NCI-H510A treated with DMSO at 0.1 percent for 48 hours (cell line): ENCODE measurements at regions not wholly inside any gene's neighbourhood (a gene's known extent, or its start where the extent isn't known, plus 50 kb on each side); places are given as distances from the start of the nearest gene placed in this dataset.

Source experiments
- DNase-seq: peaks from one replicate; lab custom pipeline; 2025; lab: John Stamatoyannopoulos, UW

DNA sequence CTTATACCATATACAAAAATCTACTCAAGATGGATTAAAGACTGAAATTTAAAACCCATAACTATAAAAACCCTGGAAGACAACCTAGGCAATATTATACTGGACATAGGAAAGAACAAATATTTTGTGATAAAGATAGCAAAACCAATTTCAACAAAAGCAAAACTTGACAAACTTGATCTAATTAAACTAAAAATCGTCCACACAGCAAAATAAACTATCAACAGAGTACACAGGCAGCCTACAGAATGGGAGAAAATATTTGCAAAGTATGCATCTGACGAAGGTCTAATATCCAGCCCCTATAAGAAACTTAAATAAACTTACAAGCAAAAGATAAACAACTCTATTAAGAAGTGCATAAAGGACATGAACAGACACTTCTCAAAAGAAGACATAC, 240.1 kb downstream of the HGF start:
- no peak for DNase-seq

DNA sequence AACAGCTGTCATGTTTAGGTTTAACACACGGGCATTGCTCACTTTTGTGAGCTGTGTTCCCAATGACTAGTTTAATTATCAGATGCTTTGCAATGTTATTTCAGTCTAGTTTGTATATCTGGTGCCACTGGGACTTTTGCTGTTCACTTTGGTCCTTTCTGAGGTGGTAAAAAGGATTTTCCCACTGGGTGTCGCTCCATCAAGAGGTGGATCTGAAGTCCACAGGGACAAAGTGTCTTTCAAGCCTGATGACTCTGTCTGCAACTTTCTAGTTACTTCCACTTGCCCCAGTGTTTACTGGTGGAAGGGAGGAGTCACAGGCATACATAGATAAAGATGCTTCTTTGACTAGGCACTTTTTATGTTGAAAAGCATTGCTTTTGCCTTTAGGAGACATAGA, 242.2 kb downstream of the HGF start:
- no peak for DNase-seq

DNA sequence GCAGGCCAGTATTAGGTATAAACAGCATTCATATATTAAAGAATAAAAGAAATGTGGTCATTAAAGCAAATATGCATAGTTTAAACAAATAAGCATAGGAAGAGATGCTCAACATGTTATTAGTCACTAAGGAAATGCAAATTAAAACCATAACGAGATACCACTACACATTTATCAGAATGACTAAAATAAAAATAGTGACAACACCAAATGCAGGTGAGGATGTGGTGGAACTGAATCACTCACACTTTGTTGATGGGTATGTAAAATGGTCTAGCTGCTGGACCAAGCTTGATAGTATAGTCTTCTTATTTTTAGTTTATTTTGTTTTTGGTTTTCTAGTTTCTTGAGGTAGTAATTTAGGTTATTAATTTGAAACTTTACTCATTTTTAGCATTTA, 242.9 kb downstream of the HGF start:
- no peak for DNase-seq

DNA sequence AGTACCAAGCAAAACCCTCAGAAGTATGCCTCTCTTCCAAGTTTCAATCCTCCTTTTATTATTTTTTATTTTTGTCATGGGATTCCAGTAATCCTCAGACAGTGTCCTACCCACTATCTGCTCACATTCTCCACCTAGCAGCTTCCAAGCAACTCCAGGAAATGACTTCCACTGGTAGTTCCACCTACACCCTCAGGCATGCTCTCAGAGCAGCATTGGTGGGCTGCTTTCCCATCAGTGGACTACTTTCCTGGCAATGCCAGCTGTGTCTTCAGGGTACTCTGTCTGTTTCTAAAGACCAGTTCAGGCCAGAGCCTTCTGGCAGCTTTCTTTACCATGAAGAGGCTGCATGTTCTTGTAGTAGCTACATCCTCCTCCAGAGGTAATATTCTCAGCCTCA, 244.0 kb downstream of the HGF start:
- DNase-seq = no peak

DNA sequence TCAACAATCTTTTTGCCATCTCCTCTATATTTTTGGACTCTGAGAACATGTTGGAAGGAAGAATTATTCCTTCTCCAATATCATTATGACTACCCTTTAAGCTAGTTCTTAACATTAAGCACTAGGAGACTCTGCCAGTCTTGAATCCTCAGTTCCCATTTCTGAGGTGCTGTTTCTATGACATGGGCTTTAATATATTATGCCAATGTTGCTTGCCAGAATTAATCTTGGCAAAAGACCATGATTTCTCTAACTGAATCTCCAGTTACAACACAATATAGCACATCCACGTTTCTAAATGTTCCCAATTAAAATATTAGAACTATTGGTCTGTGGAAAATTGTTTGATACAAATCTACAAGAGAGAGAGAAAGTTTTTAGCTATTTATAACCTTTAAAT, 250.0 kb downstream of the HGF start:
- DNase-seq = no peak

DNA sequence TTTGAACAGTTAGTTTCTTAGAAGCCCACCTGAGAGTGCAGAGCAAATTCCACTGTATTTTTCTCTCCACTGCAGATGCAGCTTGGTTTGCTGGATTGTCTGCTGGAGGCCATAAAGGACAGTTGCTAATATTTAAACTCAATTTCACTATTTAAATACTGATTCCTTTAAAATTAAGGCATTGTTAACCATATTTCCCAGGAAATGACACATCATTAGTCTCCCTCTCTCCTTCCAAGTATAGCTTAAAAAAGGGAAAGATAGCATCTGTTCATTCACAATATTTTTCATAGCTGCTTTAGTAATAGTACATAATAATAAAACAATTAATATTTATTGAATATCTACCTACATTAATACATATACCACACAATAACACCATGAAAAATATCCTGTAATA, 252.9 kb downstream of the HGF start:
- no peak for DNase-seq

DNA sequence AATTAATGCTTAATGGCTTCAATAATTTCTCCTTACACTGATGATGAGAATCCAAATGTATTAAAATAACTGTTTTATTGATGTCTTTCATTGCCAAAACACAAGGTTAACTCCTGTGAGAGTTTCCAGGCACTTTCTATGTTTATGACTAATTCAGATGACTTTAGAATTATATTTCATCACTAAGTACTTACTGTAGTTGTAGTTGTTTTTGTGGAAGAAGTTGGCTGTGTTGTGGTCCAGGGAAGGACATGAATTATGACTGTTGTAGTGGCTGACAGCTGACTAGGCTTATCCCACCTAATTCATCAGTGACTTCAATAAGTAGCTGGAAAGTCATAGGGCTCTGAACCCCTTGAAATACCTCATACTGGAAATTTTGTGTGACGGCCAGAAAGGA, 254.8 kb downstream of the HGF start:
- no peak for DNase-seq

DNA sequence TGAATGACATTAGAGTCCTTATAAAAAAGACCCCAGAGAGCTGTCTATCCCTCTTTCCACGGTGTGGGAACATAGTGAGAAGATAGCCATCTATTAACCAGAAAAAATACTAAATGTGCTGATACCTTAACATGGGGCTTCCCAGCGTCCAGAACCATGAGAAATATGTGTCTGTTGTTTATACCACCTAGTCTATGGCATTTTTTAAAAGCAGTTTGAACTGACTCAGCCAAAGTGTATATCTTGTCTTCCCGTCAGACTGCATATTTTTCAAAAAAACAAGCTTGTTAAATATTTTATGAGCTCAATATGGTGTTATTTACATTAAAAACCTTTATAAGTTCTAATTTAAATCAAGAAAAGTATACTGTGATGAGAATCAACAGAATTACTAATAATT, 255.3 kb downstream of the HGF start:
- no peak for DNase-seq

DNA sequence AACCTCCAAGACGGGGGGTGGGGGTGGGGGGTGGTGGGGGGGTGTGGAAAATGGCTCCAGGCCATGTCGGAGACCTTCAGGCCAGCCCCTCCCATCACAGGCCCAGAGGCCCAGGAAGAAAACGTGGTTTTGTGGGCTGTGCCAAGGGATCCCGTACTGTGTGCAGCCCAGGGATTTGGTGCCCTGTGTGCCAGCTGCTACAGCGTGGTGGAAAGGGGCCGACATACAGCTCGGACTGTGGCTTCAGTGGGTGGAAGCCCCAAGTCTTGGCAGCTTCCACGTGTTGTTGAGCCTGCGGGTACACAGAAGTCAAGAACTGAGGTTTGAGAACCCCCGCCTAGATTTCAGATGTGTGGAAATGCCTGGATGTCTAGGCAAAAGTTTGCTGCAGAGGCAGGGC, 259.7 kb downstream of the HGF start:
- no peak for DNase-seq

DNA sequence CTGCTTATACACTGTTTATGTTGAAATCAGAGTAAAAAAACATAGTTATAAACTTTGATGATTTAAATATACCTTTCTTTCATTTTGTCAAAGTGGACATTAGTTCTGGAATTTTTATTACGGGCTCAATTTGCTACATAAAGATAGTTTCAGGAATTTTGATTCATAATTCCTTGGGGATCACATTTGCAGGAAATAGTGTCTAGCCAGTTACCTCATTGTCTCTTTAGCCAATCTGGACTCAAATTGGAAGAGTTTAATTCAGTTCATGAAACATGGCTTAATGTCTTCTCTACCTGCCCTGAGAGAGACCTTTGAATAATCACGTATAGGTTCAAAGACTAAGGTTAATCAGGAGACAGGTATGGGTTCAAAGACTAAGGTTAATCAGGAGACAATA, 262.6 kb downstream of the HGF start:
- no peak for DNase-seq

DNA sequence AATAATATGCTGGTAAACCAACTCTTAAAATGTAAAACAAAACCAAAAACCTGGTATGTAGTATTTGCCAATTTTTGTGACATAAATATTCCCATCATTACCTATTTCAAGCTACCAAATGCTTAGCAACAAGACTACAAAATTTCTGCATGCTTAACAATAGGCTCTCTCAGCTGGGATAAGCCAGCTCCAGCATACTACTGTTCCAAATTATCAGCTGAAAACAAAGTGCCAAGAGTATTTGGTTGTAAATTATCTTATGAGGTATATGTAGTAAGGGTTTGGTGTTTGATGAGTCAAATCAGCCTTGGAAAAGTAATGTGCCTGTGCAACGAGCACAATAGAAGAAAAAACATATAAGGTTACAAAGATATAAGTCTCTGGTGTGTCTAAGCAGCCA, 263.2 kb downstream of the HGF start:
- DNase-seq = no peak

DNA sequence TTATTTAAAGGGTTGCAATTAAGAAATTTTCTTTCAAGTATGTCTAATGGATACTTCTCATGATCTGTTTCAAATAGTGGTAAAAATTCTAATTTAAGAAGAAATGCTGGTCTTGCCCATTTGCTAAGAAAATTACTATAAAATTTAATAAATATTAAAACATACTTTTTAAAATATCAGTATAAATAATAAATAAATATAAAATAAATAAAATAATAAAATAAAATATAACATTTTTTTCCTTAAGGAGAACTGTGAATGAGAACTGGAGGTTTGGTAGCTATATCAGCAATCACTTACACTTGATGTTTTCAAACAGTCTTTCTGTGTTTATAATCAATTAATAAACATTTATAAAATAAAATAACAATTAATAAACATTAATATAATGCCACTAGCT, 266.1 kb downstream of the HGF start:
- DNase-seq = no peak

DNA sequence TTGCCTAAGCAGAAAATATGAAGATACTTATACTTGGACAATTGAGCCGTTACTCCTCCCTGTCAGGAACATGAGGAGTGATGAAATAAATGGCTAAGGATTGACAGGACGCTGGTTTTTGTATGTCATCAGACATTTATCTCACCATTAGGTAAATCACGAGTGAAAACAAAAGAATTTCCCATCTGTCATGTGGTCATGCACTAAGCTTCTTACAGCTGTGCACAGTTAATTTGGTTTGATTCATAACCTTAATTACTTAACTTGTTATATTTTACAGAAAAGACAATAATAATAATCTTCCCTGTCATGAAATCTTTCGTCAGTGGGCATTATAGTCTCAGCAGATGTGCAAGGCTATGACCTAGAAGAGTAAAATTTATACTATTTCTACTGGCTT, 266.5 kb downstream of the HGF start:
- DNase-seq = no peak

DNA sequence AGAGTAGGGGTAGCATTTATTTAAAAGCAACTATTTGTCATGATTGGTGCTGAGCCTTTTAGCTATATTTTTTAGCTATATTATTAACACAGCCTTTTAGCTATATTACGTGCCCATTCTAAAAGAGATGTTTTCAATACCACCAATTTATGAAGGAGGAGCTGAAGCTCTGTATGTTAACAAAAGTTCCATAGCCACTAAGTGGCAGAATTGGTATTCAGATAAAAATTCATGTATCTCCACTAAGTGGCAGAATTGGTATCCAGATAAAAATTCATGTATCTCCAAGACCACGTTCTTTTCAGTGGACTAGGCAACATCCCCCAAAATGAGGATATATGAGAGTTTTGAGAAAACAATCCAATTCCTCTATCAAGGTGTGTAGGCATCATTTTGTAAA, 268.6 kb downstream of the HGF start:
- DNase-seq = no peak

DNA sequence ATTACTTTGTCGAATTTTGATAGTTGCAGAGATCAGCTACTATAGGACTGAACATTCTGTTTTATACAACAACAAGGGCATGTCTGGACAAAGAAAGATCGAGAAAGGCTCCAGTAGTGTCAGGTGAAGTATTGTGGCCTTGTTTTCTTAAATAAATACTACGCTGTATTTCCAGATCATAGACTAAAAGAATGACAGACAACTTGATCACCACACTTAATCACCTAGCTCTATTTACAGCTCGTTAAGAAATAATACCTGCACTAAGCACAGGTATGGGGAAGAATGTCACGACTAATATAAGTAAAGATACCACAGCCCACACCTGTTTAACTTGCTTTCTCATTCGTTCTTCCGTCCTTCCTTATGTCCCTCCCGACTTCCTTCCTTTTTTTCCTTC, 269.2 kb downstream of the HGF start:
- DNase-seq = peak; percentile 22

DNA sequence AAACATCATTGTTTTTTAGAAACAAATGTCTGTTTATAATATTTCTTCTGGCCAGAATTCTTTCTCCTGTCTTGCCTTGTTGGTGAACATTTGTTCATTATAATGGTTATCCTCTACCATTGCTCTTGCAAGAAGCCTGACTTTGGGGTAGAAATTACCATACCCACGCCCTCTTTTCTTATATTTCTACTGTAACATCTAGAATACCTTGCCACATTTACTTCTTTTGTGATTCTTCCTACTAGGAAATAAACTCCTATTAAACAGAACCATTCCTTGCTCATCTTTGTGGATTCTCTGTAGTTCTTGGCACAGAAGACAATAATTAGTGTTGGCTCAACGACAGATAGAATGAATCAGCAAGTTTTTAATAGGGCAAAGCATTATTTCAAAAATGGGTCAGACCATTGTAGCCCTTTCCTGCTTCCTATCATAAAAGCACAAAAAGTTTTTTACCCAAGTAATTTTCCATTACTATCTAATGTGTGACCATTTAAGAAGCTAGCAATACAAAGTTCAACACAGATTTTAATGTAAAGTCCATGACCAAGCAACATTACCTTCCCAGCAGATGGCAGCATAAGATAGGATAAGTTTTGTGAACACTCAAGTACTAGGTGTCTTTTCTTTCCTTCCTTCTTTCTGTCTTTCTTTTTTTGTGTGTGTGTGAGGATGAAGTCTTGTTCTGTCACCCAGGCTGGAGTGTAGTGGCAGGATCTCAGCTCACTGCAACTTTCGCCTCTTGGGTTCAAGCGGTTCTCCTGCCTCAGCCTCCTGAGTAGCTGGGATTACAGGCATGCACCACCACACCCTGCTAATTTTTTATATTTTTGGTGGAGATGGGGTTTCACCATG, 270.4 kb downstream of the HGF start:
- DNase-seq = peak; percentile 44

DNA sequence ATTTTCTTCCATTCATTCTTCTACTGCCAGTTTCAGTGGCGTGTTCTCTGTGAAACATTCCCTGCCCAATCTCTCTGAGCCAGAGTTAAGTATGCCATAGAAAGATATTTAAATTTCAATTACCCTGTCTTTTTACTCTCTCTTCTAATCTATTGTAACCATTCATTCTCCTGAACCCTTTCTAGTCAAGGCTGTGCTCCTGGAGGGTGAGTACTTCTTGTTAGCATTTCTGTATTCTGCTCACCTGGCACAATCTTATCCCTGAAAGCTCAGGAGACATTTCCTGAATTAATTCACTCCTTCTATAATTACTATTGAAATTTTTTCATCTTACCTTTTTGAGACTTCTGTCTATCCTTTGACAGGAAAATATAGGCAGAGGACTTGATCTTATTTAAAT, 271.7 kb downstream of the HGF start:
- DNase-seq = no peak

DNA sequence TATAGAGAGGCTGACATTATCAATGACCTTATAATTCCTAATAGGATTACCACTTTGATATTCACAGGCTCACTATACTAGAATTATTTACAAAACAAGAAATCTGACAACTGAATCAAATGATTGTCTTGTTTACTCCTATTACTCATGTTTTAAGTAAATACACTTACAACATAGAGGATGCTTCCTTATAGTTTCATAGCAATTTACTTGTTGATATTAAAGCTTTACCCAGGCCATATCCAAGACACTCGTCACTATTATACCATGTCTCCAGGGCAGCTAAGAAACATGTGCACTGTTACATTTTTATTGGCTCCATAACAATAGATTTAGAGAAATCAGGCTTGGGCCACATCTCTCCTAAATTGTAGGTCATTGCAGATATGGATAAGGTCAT, 276.9 kb downstream of the HGF start:
- DNase-seq = no peak

DNA sequence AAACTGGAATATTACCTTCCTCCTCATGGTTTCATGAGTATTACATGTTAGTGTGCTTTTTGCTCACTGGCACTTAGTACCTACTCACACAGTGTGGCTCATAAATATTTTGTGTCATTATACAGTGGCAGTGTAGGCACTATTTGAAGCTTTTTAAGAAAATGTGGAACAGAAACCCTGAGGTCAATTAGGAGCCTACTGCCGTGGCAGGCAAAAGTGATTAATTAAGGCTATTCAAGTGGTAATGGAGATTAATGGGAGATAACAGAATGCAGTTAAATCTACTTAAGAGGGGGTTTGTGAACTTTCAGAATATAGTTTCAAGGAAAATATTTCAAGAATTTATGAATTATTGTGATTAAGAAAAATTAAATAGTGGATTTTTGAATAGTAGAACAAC, 277.6 kb downstream of the HGF start:
- no peak for DNase-seq

DNA sequence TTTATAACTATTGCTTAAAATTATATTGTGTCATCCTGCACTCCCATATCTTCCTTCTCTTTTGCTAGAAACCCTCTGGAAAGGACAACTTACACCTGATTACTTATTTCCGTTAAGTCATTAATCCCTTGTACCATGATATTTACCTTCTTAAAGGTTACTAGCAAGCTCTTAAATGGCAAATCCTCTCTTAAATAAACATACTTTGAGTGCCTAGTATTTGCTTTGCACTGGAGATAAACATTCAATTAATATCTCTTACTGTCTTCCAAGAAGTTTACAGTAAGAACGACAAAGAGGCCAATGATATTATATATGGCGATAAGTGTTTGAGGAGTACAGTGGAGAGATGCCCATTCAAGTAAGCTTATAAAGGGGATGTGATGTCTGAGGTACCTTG, 278.3 kb downstream of the HGF start:
- no peak for DNase-seq

DNA sequence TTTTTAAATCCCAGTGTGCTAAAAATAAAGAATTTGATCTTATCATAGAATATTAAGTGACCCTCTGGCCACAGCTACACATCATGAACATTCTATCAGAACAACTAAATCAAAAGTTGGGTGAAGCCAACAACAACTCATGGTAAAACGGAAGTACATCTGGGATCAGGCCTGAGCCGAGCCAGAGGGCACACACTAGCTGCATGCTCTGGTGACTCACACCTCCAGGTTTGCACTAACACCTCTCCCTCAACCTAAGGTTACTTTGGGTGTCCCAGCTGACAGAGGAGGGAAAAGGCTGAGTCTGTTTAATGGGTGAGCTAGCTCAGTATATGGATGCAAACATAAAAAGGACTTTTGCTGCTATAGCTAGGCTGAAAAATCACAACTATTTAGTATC, 281.6 kb downstream of the HGF start:
- no peak for DNase-seq

DNA sequence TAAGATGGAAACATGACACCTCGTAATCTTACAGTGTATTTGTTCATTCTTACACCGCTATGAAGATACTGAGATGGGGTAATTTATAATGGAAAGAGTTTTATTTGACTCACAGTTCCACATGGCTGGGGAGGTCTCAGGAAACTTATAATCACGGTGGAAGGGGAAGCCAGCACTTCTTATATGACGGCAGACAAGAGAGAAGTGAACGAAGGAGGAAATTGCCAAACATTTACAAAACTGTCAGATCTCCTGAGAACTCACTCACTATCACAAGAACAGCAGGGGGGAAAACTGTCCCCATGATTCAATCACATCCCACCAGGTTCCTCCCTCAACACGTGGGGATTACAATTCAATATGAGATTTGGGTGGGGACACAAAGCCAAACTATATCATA, 282.3 kb downstream of the HGF start:
- no peak for DNase-seq

DNA sequence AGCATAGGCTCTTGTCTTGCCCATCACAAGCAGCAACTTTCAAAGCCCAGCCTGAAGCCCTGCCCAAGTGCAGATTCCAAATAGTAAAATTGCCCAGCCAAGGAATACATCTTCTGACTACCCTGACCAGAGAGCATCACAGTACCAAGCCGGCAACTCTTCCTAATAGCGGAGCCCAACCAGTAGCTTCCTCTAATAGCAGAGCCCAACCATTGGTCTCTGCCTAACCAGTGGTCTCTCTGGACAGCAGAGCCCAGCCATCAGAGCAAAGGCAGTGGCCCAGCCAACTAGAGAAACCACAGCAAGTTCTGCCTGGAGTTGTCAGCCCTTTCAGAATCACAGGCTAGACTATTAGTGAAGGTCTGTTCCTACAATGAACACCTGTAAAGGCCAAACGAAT, 285.6 kb downstream of the HGF start:
- no peak for DNase-seq

DNA sequence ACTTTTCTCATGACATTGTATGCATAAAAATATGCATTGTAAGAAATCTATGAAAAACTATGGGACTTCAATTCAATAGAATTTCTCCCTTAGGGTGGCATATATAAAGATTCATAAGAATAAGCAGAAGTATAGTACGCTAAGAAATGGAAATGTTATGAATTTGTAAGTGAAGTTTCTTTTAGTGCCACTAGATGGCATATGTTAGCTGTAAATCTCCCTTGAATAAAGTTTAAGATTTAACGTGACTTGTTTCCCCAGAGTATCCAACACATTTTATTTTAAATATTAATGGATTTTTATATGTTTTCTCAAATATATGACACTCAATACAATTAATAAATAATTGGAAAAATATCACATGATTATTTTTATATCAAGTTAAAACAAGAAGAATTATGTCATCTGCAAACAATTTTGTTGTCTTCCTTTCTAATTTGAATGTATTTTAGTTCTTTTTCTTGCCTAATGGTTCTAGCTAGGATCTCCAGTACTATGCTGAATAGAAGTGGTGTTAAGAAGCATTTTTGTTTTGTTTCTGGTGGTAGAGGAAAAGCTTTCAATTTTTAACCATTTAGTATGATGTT, 287.2 kb downstream of the HGF start:
- peak; percentile 55 for DNase-seq
